Transverse colon (tissue), 4 donors: ENCODE measurements at regions not wholly inside any gene's neighbourhood (a gene's known extent, or its start where the extent isn't known, plus 50 kb on each side); places are given as distances from the start of the nearest gene placed in this dataset.

Experiments
- CTCF ChIP-seq, 5 experiments: fragments of 200-600 bp in 3 of 5; fragments of 450-650 bp in 2 of 5; sonication (generic) in 3 of 5; IDR thresholded peaks; 1 replicate in 2 of 5; 2 replicates in 3 of 5; pipeline ENCODE4 v1.5.1; 2016 to 2017; ENCODE audit warnings: antibody characterized with exemption in 5 of 5, inconsistent platforms in 3 of 5, mild to moderate bottlenecking in 2 of 5, moderate library complexity in 1 of 5
- EP300 ChIP-seq: sonication (generic); formaldehyde crosslinking; IDR thresholded peaks from one replicate; pipeline ENCODE4 v1.6.1; 2017; ENCODE audit warnings: antibody characterized with exemption, low read depth
- POLR2A ChIP-seq: fragments of 450-650 bp; IDR thresholded peaks from one replicate; pipeline ENCODE4 v1.6.1; 2016; ENCODE audit warnings: antibody characterized with exemption, mild to moderate bottlenecking, moderate library complexity
- POLR2AphosphoS5 ChIP-seq, 3 donors: sonication (generic); formaldehyde crosslinking; IDR thresholded peaks; one replicate each; pipeline ENCODE4 v1.6.1; 2016; ENCODE audit warnings: antibody characterized with exemption in 3 of 3

- TF ChIP-seq EP300 (no peak), CTCF (IDR thresholded peaks at IDR 0.05) (no peak), POLR2A (no peak), POLR2AphosphoS5 (IDR thresholded peaks at IDR 0.05) (no peak)
Observed at GRCh38 chr1:80245813-80246212, 1239.3 kb upstream of the ADGRL4 start.
